ENCODE measurements at regions not wholly inside any gene's neighbourhood (a gene's known extent, or its start where the extent isn't known, plus 50 kb on each side); places are given as distances from the start of the nearest gene placed in this dataset.

DNA sequence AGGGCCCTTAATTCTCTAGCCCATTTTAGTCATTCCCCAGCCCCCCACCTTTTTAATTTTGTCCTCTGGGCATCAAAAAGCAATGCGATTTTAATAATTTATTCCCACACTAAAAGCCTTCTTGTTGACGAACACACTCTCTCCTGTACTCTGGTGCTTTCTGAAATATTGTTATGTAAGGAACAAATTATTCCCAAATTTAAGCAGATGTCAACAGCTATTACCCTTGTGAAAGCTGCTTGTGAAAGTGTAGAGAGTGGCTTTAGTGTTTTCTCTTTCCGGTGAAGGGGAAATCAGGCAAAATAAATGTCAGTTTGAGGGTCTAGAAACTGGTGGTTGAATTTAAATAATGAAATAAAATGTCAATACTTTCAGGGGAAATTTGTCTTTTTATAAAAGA is 221.2 kb upstream of the CNKSR2 start:
- Histone ChIP-seq H3K4me3 (ENCODE audit: low read depth, low read length) (no peak overlapping the region), H3K36me3 (ENCODE audit: control insufficient read depth in 2 of 2, insufficient read depth in 1 of 2, low read length in 2 of 2) (no peaks in the 10 kb centered on the region), H3K9me3 (ENCODE audit: control insufficient read depth, insufficient read depth, low read depth, low read length) (no peaks in the 10 kb centered on the region), H3K27ac (ENCODE audit: extremely low read depth, low read depth, low read length) (no peak overlapping the region), H3K4me1 (ENCODE audit: control insufficient read depth, insufficient read depth, low read length) (no peaks in the 10 kb centered on the region)
- ChIA-PET POLR2A (no interaction called here), CTCF (no interaction called here)
- TF ChIP-seq ZNF266 (tag by site-specific recombination; IDR thresholded peaks at IDR 0.05; ENCODE audit: low read depth) (no peak), ZNF624 (tag by site-specific recombination; IDR thresholded peaks at IDR 0.05) (no peak), TRIM28 (IDR thresholded peaks at IDR 0.05; ENCODE audit: borderline replicate concordance, low read length) (no peak), ZNF626 (tag by site-specific recombination; IDR thresholded peaks at IDR 0.05) (no peak), ZBTB48 (tag by site-specific recombination; IDR thresholded peaks at IDR 0.05) (no peak), ZNF701 (tag by site-specific recombination; IDR thresholded peaks at IDR 0.05) (no peak), ZNF423 (tag by site-specific recombination; IDR thresholded peaks at IDR 0.05) (no peak), ZNF2 (tag by site-specific recombination; IDR thresholded peaks at IDR 0.05) (no peak)

- Histone ChIP-seq H3K27ac (ENCODE audit: extremely low read depth, low read depth, low read length) (no peak overlapping the region), H3K4me1 (ENCODE audit: control insufficient read depth, insufficient read depth, low read length) (no peaks in the 10 kb centered on the region), H3K4me3 (ENCODE audit: low read depth, low read length) (no peak overlapping the region), H3K36me3 (ENCODE audit: control insufficient read depth in 2 of 2, insufficient read depth in 1 of 2, low read length in 2 of 2) (no peaks in the 10 kb centered on the region), H3K9me3 (ENCODE audit: control insufficient read depth, insufficient read depth, low read depth, low read length) (no peaks in the 10 kb centered on the region)
- ChIA-PET CTCF (no interaction called here), POLR2A (no interaction called here)
- TF ChIP-seq, protein P1, sequence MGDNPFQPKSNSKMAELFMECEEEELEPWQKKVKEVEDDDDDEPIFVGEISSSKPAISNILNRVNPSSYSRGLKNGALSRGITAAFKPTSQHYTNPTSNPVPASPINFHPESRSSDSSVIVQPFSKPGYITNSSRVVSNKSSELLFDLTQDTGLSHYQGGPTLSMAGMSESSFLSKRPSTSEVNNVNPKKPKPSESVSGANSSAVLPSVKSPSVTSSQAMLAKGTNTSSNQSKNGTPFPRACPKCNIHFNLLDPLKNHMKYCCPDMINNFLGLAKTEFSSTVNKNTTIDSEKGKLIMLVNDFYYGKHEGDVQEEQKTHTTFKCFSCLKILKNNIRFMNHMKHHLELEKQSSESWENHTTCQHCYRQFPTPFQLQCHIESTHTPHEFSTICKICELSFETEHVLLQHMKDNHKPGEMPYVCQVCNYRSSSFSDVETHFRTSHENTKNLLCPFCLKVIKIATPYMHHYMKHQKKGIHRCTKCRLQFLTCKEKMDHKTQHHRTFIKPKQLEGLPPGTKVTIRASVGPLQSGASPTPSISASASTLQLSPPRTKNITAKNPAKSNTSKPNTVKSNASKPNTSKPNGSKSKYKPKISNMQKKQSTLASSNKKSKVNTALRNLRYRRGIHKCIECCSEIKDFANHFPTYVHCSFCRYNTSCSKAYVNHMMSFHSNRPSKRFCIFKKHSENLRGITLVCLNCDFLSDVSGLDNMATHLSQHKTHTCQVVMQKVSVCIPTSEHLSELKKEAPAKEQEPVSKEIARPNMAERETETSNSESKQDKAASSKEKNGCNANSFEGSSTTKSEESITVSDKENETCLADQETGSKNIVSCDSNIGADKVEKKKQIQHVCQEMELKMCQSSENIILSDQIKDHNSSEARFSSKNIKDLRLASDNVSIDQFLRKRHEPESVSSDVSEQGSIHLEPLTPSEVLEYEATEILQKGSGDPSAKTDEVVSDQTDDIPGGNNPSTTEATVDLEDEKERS (tag by site-specific recombination; IDR thresholded peaks at IDR 0.05): no peak
- no peak for TF ChIP-seq MYNN (tag by site-specific recombination; IDR thresholded peaks at IDR 0.05; ENCODE audit: borderline replicate concordance)
- no peak for TF ChIP-seq RBAK (tag by site-specific recombination; IDR thresholded peaks at IDR 0.05)
- no peak for TF ChIP-seq ZNF121 (tag by site-specific recombination; IDR thresholded peaks at IDR 0.05)
- TF ChIP-seq ZNF112 (tag by site-specific recombination; IDR thresholded peaks at IDR 0.05): no peak
- no peak for TF ChIP-seq ZNF658 (tag by site-specific recombination; IDR thresholded peaks at IDR 0.05)
- TF ChIP-seq, protein P2, sequence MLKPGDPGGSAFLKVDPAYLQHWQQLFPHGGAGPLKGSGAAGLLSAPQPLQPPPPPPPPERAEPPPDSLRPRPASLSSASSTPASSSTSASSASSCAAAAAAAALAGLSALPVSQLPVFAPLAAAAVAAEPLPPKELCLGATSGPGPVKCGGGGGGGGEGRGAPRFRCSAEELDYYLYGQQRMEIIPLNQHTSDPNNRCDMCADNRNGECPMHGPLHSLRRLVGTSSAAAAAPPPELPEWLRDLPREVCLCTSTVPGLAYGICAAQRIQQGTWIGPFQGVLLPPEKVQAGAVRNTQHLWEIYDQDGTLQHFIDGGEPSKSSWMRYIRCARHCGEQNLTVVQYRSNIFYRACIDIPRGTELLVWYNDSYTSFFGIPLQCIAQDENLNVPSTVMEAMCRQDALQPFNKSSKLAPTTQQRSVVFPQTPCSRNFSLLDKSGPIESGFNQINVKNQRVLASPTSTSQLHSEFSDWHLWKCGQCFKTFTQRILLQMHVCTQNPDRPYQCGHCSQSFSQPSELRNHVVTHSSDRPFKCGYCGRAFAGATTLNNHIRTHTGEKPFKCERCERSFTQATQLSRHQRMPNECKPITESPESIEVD (tag by site-specific recombination; IDR thresholded peaks at IDR 0.05): no peak
- TF ChIP-seq ZBTB11 (tag by site-specific recombination; conservative IDR thresholded peaks at IDR 0.05; ENCODE audit: low read depth): no peak
- no peak for TF ChIP-seq ZNF341 (tag by site-specific recombination; IDR thresholded peaks at IDR 0.05; ENCODE audit: low read depth)
- no peak for TF ChIP-seq ZNF664 (tag by site-specific recombination; IDR thresholded peaks at IDR 0.05)
- TF ChIP-seq SP2 (tag by site-specific recombination; IDR thresholded peaks at IDR 0.05): no peak
Observed at GRCh38 chrX:21153503-21153902, 220.7 kb upstream of the CNKSR2 start.

Measured in HEK293 (cell line).